Mesenchymal stem cell (in vitro differentiated cells and primary cell): ENCODE measurements at regions not wholly inside any gene's neighbourhood (a gene's known extent, or its start where the extent isn't known, plus 50 kb on each side); places are given as distances from the start of the nearest gene placed in this dataset.
A peak's percentile ranks its signal among the peaks of the same experiment; 100 is the strongest.

Source experiments
- DNase-seq: peaks from one replicate; pipeline ENCODE4 v3.0.0-alpha.2; 2013
- H2AFZ ChIP-seq: one replicate; pipeline ENCODE4 v1.6.1; 2013; ENCODE audit warnings: low read depth, mild to moderate bottlenecking, control low read depth, inconsistent platforms, low read length, moderate library complexity
- H2AK5ac ChIP-seq: 2 replicates; pipeline ENCODE4 v1.6.1; 2013; ENCODE audit warnings: low read length, moderate library complexity, mild to moderate bottlenecking, inconsistent platforms; ENCODE audit not compliant: severe bottlenecking
- H2BK120ac ChIP-seq: one replicate; pipeline ENCODE4 v1.6.1; 2013; ENCODE audit warnings: low read depth, mild to moderate bottlenecking, inconsistent platforms, low read length, moderate library complexity
- H2BK12ac ChIP-seq, 2 experiments: one replicate each; pipeline ENCODE4 v1.6.1; 2013; ENCODE audit warnings: inconsistent platforms in 2 of 2, low read length in 2 of 2, mild to moderate bottlenecking in 2 of 2, moderate library complexity in 2 of 2, control low read depth in 1 of 2
- H2BK15ac ChIP-seq: one replicate; pipeline ENCODE4 v1.6.1; 2013; ENCODE audit warnings: mild to moderate bottlenecking, low read depth, inconsistent platforms; ENCODE audit not compliant: poor library complexity, severe bottlenecking
- H2BK5ac ChIP-seq: 2 replicates; pipeline ENCODE4 v1.6.1; 2013; ENCODE audit warnings: low read depth, mild to moderate bottlenecking, low read length, control low read depth, inconsistent platforms; ENCODE audit not compliant: poor library complexity, severe bottlenecking
- H3K14ac ChIP-seq, 2 experiments: one replicate each; pipeline ENCODE4 v1.6.1; 2013; ENCODE audit warnings: inconsistent platforms in 2 of 2, low read length in 2 of 2, control low read depth in 1 of 2, mild to moderate bottlenecking in 1 of 2, moderate library complexity in 1 of 2
- H3K18ac ChIP-seq, 2 experiments: one replicate each; pipeline ENCODE4 v1.6.1; 2013; ENCODE audit warnings: inconsistent platforms in 2 of 2, low read length in 2 of 2, control low read depth in 1 of 2, low read depth in 1 of 2, mild to moderate bottlenecking in 1 of 2
- H3K23ac ChIP-seq, 2 experiments: one replicate each; pipeline ENCODE4 v1.6.1; 2013; ENCODE audit warnings: inconsistent platforms in 2 of 2, low read length in 2 of 2, mild to moderate bottlenecking in 2 of 2, moderate library complexity in 2 of 2, control low read depth in 1 of 2
- H3K27ac ChIP-seq: 2 replicates; pipeline ENCODE4 v1.5.1; 2013; ENCODE audit warnings: mild to moderate bottlenecking, moderate library complexity, low read length, control low read depth, inconsistent platforms; ENCODE audit not compliant: poor library complexity, severe bottlenecking
- H3K27me3 ChIP-seq, 2 experiments: 2 replicates each; pipeline versions ENCODE4 v1.6.1 to v1.7.0; 2013; ENCODE audit warnings: low read length in 2 of 2, mild to moderate bottlenecking in 2 of 2, moderate library complexity in 2 of 2, control low read depth in 1 of 2, inconsistent platforms in 1 of 2; ENCODE audit not compliant: control insufficient read depth in 1 of 2, insufficient read depth in 1 of 2
- H3K36me3 ChIP-seq, 2 experiments: 2 replicates each; pipeline versions ENCODE4 v1.6.1 to v1.7.0; 2013; ENCODE audit warnings: low read length in 2 of 2, control low read depth in 1 of 2, inconsistent platforms in 1 of 2, low read depth in 1 of 2, mild to moderate bottlenecking in 1 of 2; ENCODE audit not compliant: insufficient read depth in 2 of 2, control insufficient read depth in 1 of 2
- H3K4ac ChIP-seq, 2 experiments: one replicate each; pipeline ENCODE4 v1.6.1; 2013; ENCODE audit warnings: inconsistent platforms in 2 of 2, low read length in 2 of 2, mild to moderate bottlenecking in 2 of 2, moderate library complexity in 2 of 2, control low read depth in 1 of 2, low read depth in 1 of 2
- H3K4me1 ChIP-seq: 2 replicates; pipeline ENCODE4 v1.6.1; 2013; ENCODE audit warnings: low read depth, low read length, control low read depth; ENCODE audit not compliant: control insufficient read depth, insufficient read depth
- H3K4me2 ChIP-seq: 2 replicates; pipeline ENCODE4 v1.6.1; 2013; ENCODE audit warnings: low read length, mild to moderate bottlenecking, inconsistent platforms; ENCODE audit not compliant: poor library complexity, severe bottlenecking
- H3K4me3 ChIP-seq, 2 experiments: 2 replicates each; pipeline versions ENCODE4 v1.5.1 to v1.7.0; 2013; ENCODE audit warnings: low read length in 2 of 2, mild to moderate bottlenecking in 2 of 2, control low read depth in 1 of 2, low read depth in 1 of 2; ENCODE audit not compliant: insufficient read depth in 1 of 2
- H3K79me1 ChIP-seq: replicated peaks from 2 replicates; pipeline ENCODE4 v1.6.1; 2013; ENCODE audit warnings: mild to moderate bottlenecking, control low read depth, low read length, inconsistent platforms; ENCODE audit not compliant: poor library complexity, severe bottlenecking
- H3K9ac ChIP-seq: 2 replicates; pipeline ENCODE4 v1.7.0; 2013; ENCODE audit warnings: mild to moderate bottlenecking, low read length, moderate library complexity
- H3K9me3 ChIP-seq: 2 replicates; pipeline ENCODE4 v1.7.0; 2013; ENCODE audit warnings: mild to moderate bottlenecking, low read length; ENCODE audit not compliant: control insufficient read depth
- H4K8ac ChIP-seq: one replicate; pipeline ENCODE4 v1.6.1; 2013; ENCODE audit warnings: inconsistent platforms, mild to moderate bottlenecking, low read length, moderate library complexity
- H4K91ac ChIP-seq: one replicate; pipeline ENCODE4 v1.6.1; 2013; ENCODE audit warnings: mild to moderate bottlenecking, low read length, inconsistent platforms
- WGBS: methylation state at CpG from one replicate; pipeline ENCODE4 v1.1.7; 2013; ENCODE audit warnings: mixed read lengths; 5-methylcytosine and 5-hydroxymethylcytosine counted together

- H2BK120ac ChIP-seq = no peak overlapping the region
- no peaks in the 10 kb centered on the region for H3K9me3 ChIP-seq
- H4K8ac ChIP-seq = no peak overlapping the region
- H3K27ac ChIP-seq = no peak overlapping the region
- H4K91ac ChIP-seq = no peak overlapping the region
- H3K79me1 ChIP-seq = no peaks in the 10 kb centered on the region
- no peaks in the 10 kb centered on the region for H3K27me3 ChIP-seq
- WGBS = 95% methylated on average over 8 of the region's 10 CpGs
- no peak overlapping the region for H2AK5ac ChIP-seq
- H3K4ac ChIP-seq = no peak overlapping the region
- DNase-seq = no peak
- H3K4me3 ChIP-seq = no peak overlapping the region
- H2AFZ ChIP-seq = no peak overlapping the region
- H3K23ac ChIP-seq = no peak overlapping the region
- no peak overlapping the region for H2BK12ac ChIP-seq
- no peak overlapping the region for H3K14ac ChIP-seq
- H2BK5ac ChIP-seq = no peak overlapping the region
- H3K9ac ChIP-seq = no peak overlapping the region
- no peak overlapping the region for H3K18ac ChIP-seq
- H2BK15ac ChIP-seq = no peak overlapping the region
- no peaks in the 10 kb centered on the region for H3K36me3 ChIP-seq
- H3K4me2 ChIP-seq = no peak overlapping the region
- H3K4me1 ChIP-seq = peaks cover 3% of the 10 kb centered on the region
These were observed 102.6 kb upstream of the TSHZ3 start for GRCh38 chr19:31451686-31452330.

GRCh38 chr19:31459430-31459829 lies 110.2 kb upstream of the TSHZ3 start:
- H3K9me3 ChIP-seq = no peaks in the 10 kb centered on the region
- no peak overlapping the region for H3K4ac ChIP-seq
- H3K4me1 ChIP-seq = no peaks in the 10 kb centered on the region
- H3K9ac ChIP-seq = no peak overlapping the region
- no peaks in the 10 kb centered on the region for H3K27me3 ChIP-seq
- no peak overlapping the region for H3K23ac ChIP-seq
- H3K27ac ChIP-seq = no peak overlapping the region
- H2BK5ac ChIP-seq = no peak overlapping the region
- H4K91ac ChIP-seq = no peak overlapping the region
- H3K14ac ChIP-seq = no peak overlapping the region
- no peak overlapping the region for H3K4me3 ChIP-seq
- no peak overlapping the region for H3K4me2 ChIP-seq
- no peak overlapping the region for H2BK15ac ChIP-seq
- DNase-seq = no peak
- H3K36me3 ChIP-seq = no peaks in the 10 kb centered on the region
- H4K8ac ChIP-seq = no peak overlapping the region
- H3K18ac ChIP-seq = no peak overlapping the region
- no peaks in the 10 kb centered on the region for H3K79me1 ChIP-seq
- H2BK12ac ChIP-seq = no peak overlapping the region
- H2AK5ac ChIP-seq = no peak overlapping the region
- no peak overlapping the region for H2AFZ ChIP-seq
- 89% methylated on average over 3 of the region's 3 CpGs for WGBS
- H2BK120ac ChIP-seq = no peak overlapping the region

DNA sequence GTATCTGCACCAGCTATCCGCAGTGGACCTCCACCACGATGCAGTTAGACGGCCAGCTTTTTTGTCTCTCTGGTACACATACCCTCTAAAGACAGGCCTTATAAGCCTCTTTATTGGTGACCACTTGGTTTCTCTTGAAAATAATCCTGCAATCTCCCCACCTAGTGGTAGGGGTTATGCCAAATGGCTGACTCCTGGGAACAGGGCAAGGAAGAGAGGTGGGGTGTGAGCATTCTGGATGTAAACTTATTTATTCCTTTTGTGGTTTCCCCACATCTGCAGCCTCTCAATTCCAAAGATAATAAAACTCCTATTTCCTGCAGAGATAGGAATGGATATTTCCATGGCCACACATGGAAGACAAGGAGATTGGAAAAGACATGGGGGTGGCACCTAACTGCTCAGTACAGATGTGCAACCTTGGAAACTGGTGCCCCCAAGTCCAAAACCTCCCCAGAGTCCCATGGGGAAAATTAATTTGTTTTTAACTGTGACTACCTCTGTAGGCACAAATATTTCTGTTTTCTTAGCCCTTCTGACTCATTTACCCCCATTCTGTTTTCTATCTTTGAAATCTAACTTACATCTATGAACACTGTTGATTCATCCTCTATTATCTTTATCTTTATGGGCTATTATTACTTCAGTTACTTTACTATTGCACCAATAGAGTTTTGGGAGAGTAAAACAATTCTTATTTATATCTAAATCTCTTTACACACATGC lies 112.7 kb upstream of the TSHZ3 start:
- Histone ChIP-seq H3K9ac (no peak overlapping the region), H3K4me1 (no peaks in the 10 kb centered on the region), H3K27ac (no peak overlapping the region), H2BK15ac (no peak overlapping the region), H3K79me1 (no peaks in the 10 kb centered on the region), H3K27me3 (no peaks in the 10 kb centered on the region), H2AK5ac (no peak overlapping the region), H2AFZ (no peak overlapping the region), H3K18ac (no peak overlapping the region), H3K9me3 (no peaks in the 10 kb centered on the region), H3K23ac (no peak overlapping the region), H3K4ac (no peak overlapping the region), H2BK12ac (no peak overlapping the region), H2BK5ac (no peak overlapping the region), H3K14ac (no peak overlapping the region), H4K91ac (no peak overlapping the region), H2BK120ac (no peak overlapping the region), H3K36me3 (no peaks in the 10 kb centered on the region), H3K4me2 (no peak overlapping the region), H3K4me3 (no peak overlapping the region), H4K8ac (no peak overlapping the region)
- WGBS = 90% methylated on average over 3 of the region's 3 CpGs
- DNase-seq = peak; percentile 5

- no peak overlapping the region for H4K8ac ChIP-seq
- H3K27me3 ChIP-seq = peaks cover 0 to 11% of the 10 kb centered on the region in 2 experiments
- no peak overlapping the region for H2AFZ ChIP-seq
- DNase-seq = no peak
- H2BK15ac ChIP-seq = no peak overlapping the region
- H2BK5ac ChIP-seq = no peak overlapping the region
- H4K91ac ChIP-seq = no peak overlapping the region
- H3K9me3 ChIP-seq = no peaks in the 10 kb centered on the region
- H3K9ac ChIP-seq = no peak overlapping the region
- no peak overlapping the region for H3K4me3 ChIP-seq
- H3K23ac ChIP-seq = no peak overlapping the region
- no peak overlapping the region for H2BK12ac ChIP-seq
- H3K36me3 ChIP-seq = no peaks in the 10 kb centered on the region
- no peaks in the 10 kb centered on the region for H3K4me1 ChIP-seq
- 85% methylated on average over 10 of the region's 10 CpGs for WGBS
- H3K18ac ChIP-seq = no peak overlapping the region
- H3K27ac ChIP-seq = no peak overlapping the region
- no peak overlapping the region for H3K4ac ChIP-seq
- no peak overlapping the region for H3K14ac ChIP-seq
- H3K79me1 ChIP-seq = no peaks in the 10 kb centered on the region
- H2AK5ac ChIP-seq = no peak overlapping the region
- H2BK120ac ChIP-seq = no peak overlapping the region
- no peak overlapping the region for H3K4me2 ChIP-seq
These were observed 121.1 kb upstream of the TSHZ3 start for GRCh38 chr19:31470229-31470939.
